Nephron (organoid): ENCODE measurements at regions not wholly inside any gene's neighbourhood (a gene's known extent, or its start where the extent isn't known, plus 50 kb on each side); places are given as distances from the start of the nearest gene placed in this dataset.
A peak's percentile ranks its signal among the peaks of the same experiment; 100 is the strongest.

Experiments
- H3K27ac Mint-ChIP-seq, 3 experiments: 2 replicates each; pipeline ENCODE4 v1.8.0; 2020; ENCODE audit warnings: mixed read lengths in 3 of 3, mild to moderate bottlenecking in 2 of 3, moderate library complexity in 1 of 3
- H3K27me3 Mint-ChIP-seq: 2 replicates; pipeline ENCODE4 v1.8.0; 2021; ENCODE audit warnings: low read depth, mild to moderate bottlenecking, moderate library complexity, mixed read lengths
- H3K36me3 Mint-ChIP-seq: 2 replicates; pipeline ENCODE4 v1.8.0; 2020; ENCODE audit warnings: low read depth, mixed read lengths
- H3K4me1 Mint-ChIP-seq: 2 replicates; pipeline ENCODE4 v1.8.0; 2020; ENCODE audit warnings: mixed read lengths
- H3K4me3 Mint-ChIP-seq, 3 experiments: 2 replicates each; pipeline ENCODE4 v1.8.0; 2020; ENCODE audit warnings: mild to moderate bottlenecking in 3 of 3, mixed read lengths in 3 of 3, moderate library complexity in 2 of 3
- H3K9me3 Mint-ChIP-seq: 2 replicates; pipeline ENCODE4 v1.8.0; 2020; ENCODE audit warnings: mixed read lengths
- TF ChIP-seq, protein P1 (sequence below), 3 experiments: fragments of 200-600 bp; sonication (generic); IDR thresholded peaks; one replicate each; pipeline ENCODE4 v1.5.0; 2021; ENCODE audit warnings: antibody characterized with exemption in 3 of 3; ENCODE audit not compliant: unreplicated experiment in 3 of 3

DNA sequence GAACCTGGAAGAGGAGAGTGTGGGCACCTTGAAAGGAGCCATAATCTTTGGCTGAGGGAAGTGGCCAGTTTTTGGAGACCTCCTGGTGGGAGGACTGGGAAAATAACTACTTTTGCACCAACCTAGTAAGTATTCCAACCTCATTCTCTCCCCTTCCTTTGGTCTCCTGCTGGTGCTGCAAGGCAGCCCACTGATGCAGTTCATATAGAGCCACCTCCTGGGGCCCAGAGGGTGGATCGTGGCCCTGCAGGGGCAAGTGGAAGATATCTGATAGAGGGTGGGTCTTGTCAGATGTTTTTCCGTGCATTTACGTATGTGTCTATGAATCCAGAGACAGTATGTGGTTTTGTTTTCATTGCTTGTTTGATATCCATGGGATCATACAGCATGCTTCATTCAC is 172.8 kb upstream of the PITX1 start:
- peaks cover 55% of the 10 kb centered on the region for H3K4me1 Mint-ChIP-seq
- TF ChIP-seq, protein P1, sequence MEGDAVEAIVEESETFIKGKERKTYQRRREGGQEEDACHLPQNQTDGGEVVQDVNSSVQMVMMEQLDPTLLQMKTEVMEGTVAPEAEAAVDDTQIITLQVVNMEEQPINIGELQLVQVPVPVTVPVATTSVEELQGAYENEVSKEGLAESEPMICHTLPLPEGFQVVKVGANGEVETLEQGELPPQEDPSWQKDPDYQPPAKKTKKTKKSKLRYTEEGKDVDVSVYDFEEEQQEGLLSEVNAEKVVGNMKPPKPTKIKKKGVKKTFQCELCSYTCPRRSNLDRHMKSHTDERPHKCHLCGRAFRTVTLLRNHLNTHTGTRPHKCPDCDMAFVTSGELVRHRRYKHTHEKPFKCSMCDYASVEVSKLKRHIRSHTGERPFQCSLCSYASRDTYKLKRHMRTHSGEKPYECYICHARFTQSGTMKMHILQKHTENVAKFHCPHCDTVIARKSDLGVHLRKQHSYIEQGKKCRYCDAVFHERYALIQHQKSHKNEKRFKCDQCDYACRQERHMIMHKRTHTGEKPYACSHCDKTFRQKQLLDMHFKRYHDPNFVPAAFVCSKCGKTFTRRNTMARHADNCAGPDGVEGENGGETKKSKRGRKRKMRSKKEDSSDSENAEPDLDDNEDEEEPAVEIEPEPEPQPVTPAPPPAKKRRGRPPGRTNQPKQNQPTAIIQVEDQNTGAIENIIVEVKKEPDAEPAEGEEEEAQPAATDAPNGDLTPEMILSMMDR (IDR thresholded peaks at IDR 0.05; ENCODE audit: unreplicated experiment in 3 of 3), result no peak
- no peaks in the 10 kb centered on the region for H3K27me3 Mint-ChIP-seq
- H3K27ac Mint-ChIP-seq, result no peak overlapping the region
- H3K9me3 Mint-ChIP-seq, result peaks cover 24% of the 10 kb centered on the region
- H3K4me3 Mint-ChIP-seq, result no peak overlapping the region
- peaks cover 7% of the 10 kb centered on the region for H3K36me3 Mint-ChIP-seq

DNA sequence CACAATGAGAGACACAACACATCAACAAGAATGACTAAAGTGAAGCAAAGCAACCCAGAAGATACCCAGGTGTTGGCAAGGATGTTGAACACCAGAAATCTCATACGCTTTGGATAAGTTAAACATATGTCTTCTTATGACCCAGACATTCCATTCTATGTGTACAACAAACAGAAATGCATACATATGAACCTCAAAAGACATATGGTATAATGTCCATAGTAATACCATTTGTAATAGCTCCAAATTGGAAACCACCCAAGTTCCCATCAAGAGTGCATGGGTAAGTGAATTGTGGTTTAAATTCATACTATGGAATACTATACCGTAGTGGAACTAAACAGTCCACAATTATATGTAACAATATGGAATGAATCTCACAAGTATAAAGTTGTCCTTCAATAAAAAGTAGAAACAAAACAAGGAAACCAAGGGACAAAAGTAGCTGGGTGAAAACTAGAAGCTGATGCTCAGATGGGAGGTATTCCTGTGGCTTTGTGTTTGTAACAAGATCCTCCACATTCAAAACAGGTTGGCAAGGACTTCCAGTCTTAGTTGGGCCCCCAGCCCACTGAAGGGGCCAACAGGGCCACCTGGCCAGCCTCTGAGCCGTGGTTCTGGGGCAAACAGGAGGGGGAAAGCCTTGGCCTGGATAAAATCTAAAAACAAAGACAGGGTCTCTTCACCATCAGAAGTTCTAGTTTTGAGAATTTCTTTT is 171.8 kb upstream of the PITX1 start:
- H3K27ac Mint-ChIP-seq, result peak overlapping the region in 2 of 3 experiments; percentile 38 to 69
- H3K36me3 Mint-ChIP-seq, result peaks cover 7% of the 10 kb centered on the region
- H3K4me3 Mint-ChIP-seq, result no peak overlapping the region
- no peaks in the 10 kb centered on the region for H3K27me3 Mint-ChIP-seq
- H3K9me3 Mint-ChIP-seq, result peaks cover 24% of the 10 kb centered on the region
- TF ChIP-seq, protein P1 (IDR thresholded peaks at IDR 0.05; ENCODE audit: unreplicated experiment in 3 of 3), result no peak
- peaks cover 45% of the 10 kb centered on the region for H3K4me1 Mint-ChIP-seq

DNA sequence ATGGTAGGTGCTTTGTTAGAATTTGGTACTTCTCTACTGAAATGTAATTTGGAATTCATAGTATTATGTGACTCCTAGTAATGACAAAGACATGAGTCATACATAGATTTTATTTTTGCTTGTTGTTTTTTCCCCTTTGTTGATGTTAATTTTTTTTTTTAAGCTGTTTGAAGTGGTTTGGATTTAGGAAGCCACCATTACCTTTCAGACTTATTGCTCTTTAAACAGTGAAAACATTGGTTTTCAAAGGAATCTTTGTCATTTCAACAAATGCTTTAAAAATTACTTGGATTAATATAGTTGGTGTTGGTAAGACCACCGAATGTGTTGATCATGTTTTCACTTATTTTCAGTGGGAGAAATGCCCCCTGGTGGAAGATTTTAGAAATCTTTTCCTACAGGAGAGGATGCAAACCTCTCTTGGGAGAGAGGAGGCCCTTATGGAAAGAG is 170.1 kb upstream of the PITX1 start:
- no peak overlapping the region for H3K4me3 Mint-ChIP-seq
- H3K9me3 Mint-ChIP-seq, result peaks cover 24% of the 10 kb centered on the region
- no peak overlapping the region for H3K27ac Mint-ChIP-seq
- H3K4me1 Mint-ChIP-seq, result peaks cover 30% of the 10 kb centered on the region
- TF ChIP-seq, protein P1 (IDR thresholded peaks at IDR 0.05; ENCODE audit: unreplicated experiment in 3 of 3), result peak in 2 of 3 experiments; percentile 21 to 25
- H3K36me3 Mint-ChIP-seq, result peaks cover 7% of the 10 kb centered on the region
- H3K27me3 Mint-ChIP-seq, result no peaks in the 10 kb centered on the region

DNA sequence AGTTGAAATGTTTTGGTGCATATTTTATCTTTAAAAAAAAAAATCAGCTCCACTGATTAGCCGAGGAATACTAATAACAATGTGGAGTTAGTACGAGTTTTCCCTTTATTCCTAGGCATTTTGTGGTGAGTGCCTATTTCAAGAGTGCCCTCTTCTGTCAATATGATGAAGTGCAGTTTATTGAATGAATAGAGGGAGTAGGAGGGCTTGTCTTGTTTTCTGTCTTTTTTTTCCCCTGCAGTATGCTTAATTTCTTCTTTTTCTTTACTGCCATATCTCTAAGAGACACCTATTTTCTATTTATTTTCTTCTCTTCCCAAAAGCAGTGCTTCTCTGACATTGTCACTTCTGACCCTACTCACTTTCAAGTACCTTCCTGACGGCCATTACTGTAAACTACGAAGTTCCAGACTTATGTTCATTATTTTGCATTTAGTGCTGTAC is 169.6 kb upstream of the PITX1 start:
- Mint-ChIP-seq H3K27ac (no peak overlapping the region), H3K4me1 (peaks cover 24% of the 10 kb centered on the region), H3K9me3 (peaks cover 28% of the 10 kb centered on the region), H3K36me3 (peaks cover 7% of the 10 kb centered on the region), H3K4me3 (no peak overlapping the region), H3K27me3 (no peaks in the 10 kb centered on the region)
- TF ChIP-seq, protein P1 (IDR thresholded peaks at IDR 0.05; ENCODE audit: unreplicated experiment in 3 of 3), result no peak

DNA sequence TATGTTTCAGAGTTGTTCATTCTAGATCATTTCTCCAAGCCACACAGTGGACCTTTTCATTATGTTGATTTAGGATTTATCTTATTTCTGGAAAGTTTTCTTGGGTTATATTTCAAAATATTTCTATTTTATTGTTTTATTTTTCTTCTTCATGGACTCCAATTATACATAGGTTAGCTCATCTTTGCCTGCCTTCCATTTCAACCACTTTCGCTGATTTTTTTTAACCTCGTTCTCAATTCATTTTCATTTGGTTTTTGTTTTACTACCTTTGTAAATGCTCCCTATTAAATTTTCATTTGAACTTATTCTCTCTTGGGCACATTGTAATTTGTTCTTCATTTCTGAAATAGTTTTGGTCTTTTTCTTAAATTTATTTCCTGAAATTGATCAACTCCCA is 169.0 kb upstream of the PITX1 start:
- H3K27me3 Mint-ChIP-seq, result no peaks in the 10 kb centered on the region
- peaks cover 20% of the 10 kb centered on the region for H3K4me1 Mint-ChIP-seq
- H3K9me3 Mint-ChIP-seq, result peaks cover 31% of the 10 kb centered on the region
- TF ChIP-seq, protein P1 (IDR thresholded peaks at IDR 0.05; ENCODE audit: unreplicated experiment in 3 of 3), result no peak
- H3K36me3 Mint-ChIP-seq, result peaks cover 7% of the 10 kb centered on the region
- H3K27ac Mint-ChIP-seq, result no peak overlapping the region
- H3K4me3 Mint-ChIP-seq, result no peak overlapping the region

DNA sequence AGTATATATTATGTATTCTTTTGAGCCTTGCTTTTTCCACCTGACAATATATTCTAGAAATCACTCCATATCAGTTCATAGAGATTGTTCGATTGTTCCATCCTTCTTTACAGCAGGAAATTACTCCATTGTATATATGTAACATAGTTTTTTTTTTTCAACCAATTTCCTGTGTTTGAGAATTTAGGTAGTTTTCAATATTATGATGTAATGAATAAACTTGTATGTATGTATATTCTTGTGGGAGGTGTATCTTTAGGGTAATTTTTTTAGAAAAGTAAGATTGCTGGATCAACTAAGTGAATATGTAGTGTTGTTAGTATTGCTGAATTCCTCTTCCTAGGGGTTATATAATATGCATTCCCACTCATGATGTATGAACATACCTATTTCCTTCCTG is 165.9 kb upstream of the PITX1 start:
- Mint-ChIP-seq H3K27me3 (peaks cover 4% of the 10 kb centered on the region), H3K9me3 (peaks cover 47% of the 10 kb centered on the region), H3K4me3 (no peak overlapping the region), H3K27ac (no peak overlapping the region), H3K36me3 (peaks cover 7% of the 10 kb centered on the region), H3K4me1 (peaks cover 4% of the 10 kb centered on the region)
- TF ChIP-seq, protein P1 (IDR thresholded peaks at IDR 0.05; ENCODE audit: unreplicated experiment in 3 of 3), result no peak
